Breast epithelium (tissue), 4 donors: ENCODE measurements at regions not wholly inside any gene's neighbourhood (a gene's known extent, or its start where the extent isn't known, plus 50 kb on each side); places are given as distances from the start of the nearest gene placed in this dataset.

Experiments used
- DNase-seq, 2 donors: peaks; one replicate each; pipeline ENCODE4 v3.0.0-alpha.2; 2019; ENCODE audit warnings: low spot score in 2 of 2
- H3K27ac ChIP-seq, 2 donors: fragments of 200-600 bp; sonication (generic) in 1 of 2; one replicate each; pipeline ENCODE4 v1.5.1; 2016 to 2019; ENCODE audit warnings: mild to moderate bottlenecking in 1 of 2
- H3K27me3 ChIP-seq, 2 donors: fragments of 200-600 bp; sonication (generic) in 1 of 2; one replicate each; pipeline versions ENCODE4 v1.5.1 to v1.6.0; 2017 to 2019; ENCODE audit warnings: control low read depth in 1 of 2, mild to moderate bottlenecking in 1 of 2
- H3K36me3 ChIP-seq: fragments of 200-600 bp; one replicate; pipeline ENCODE4 v1.5.1; 2019
- H3K4me1 ChIP-seq, 2 donors: fragments of 200-600 bp; sonication (generic); one replicate each; pipeline ENCODE4 v1.5.1; 2016 to 2019; ENCODE audit warnings: control low read depth in 1 of 2
- H3K4me3 ChIP-seq, 3 donors: fragments of 200-600 bp; sonication (generic); 1 replicate in 2 of 3; 2 replicates in 1 of 3; pipeline ENCODE4 v1.5.1; 2016 to 2019; ENCODE audit warnings: mild to moderate bottlenecking in 3 of 3, moderate library complexity in 2 of 3
- H3K9me3 ChIP-seq, 2 donors: fragments of 200-600 bp; sonication (generic) in 1 of 2; one replicate each; pipeline ENCODE4 v1.5.1; 2016 to 2019; ENCODE audit warnings: control low read depth in 1 of 2
- CTCF ChIP-seq, 3 donors: fragments of 450-650 bp; IDR thresholded peaks; one replicate each; pipeline ENCODE4 v1.5.1; 2016 to 2017; ENCODE audit warnings: antibody characterized with exemption in 3 of 3, mild to moderate bottlenecking in 3 of 3, moderate library complexity in 3 of 3
- POLR2A ChIP-seq: fragments of 450-650 bp; IDR thresholded peaks from one replicate; pipeline ENCODE4 v1.6.1; 2016; ENCODE audit warnings: antibody characterized with exemption, mild to moderate bottlenecking, moderate library complexity
- POLR2AphosphoS5 ChIP-seq, 3 donors: sonication (generic); formaldehyde crosslinking; IDR thresholded peaks; one replicate each; pipeline ENCODE4 v1.6.1; 2017; ENCODE audit warnings: antibody characterized with exemption in 3 of 3
- intact Hi-C: fragments of 100-400 bp; cut with DNase I; formaldehyde crosslinking; loops from one replicate; pipeline ENCODE4 v1.15.1; 2023; ENCODE audit warnings: low total_unique reads

DNA sequence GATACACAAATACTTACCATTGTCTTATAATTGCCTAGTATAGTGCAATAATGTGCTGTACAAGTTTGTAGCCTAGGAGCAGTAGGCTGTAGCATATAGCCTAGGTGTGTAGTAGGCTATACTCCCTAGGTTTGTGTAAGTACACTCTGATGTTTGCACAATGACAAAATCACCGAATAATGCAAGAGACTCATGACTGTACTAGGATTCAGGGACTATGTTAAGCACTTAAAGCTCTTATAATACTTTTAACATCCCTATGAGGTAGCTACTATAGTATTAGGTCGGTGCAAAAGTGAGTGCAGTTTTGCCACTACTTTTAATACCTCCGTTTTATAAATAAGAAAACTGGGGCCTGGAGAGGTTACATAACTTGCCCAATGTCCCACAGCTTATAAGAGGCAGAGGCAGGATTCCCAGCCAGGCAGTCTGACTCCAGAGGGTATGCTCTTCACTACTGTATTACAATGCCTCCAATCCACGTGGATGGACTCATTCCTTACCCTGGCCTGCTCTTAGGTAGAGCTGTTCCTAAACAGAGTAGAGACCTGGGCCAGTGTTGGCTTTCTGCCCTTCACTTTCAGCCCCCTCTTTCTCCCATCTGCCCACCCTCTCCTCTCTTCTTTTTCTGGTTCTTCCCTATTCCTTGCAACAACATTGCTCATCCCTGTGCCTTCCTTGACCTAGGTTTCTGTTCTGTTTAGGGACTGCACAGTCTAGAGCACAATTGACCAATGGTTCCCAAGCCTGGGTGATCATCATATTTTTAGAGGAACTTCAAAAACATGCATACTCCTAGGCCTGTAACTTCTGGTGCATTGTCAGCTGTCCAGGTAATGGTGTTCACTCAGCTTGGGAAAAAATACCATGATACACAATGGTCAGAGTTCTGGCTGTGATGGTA, 114.0 kb downstream of the CARTPT start:
- intact Hi-C loops: no loop called here
- no peak for TF ChIP-seq POLR2A
- TF ChIP-seq CTCF (IDR thresholded peaks at IDR 0.05): no peak
- no peak for TF ChIP-seq POLR2AphosphoS5 (IDR thresholded peaks at IDR 0.05)
- Histone ChIP-seq H3K4me1 (peaks cover 0 to 4% of the 10 kb centered on the region in 2 donors), H3K27me3 (no peaks in the 10 kb centered on the region), H3K27ac (no peak overlapping the region), H3K4me3 (no peak overlapping the region), H3K36me3 (no peaks in the 10 kb centered on the region), H3K9me3 (no peaks in the 10 kb centered on the region)
- DNase-seq: no peak

GRCh38 chr5:71834601-71835000, 115.5 kb downstream of the CARTPT start:
- TF ChIP-seq CTCF (IDR thresholded peaks at IDR 0.05) (no peak), POLR2A (no peak), POLR2AphosphoS5 (IDR thresholded peaks at IDR 0.05) (no peak)
- intact Hi-C loops: no loop called here
- no peak for DNase-seq
- Histone ChIP-seq H3K4me3 (no peak overlapping the region), H3K4me1 (peaks cover 0 to 4% of the 10 kb centered on the region in 2 donors), H3K27ac (no peak overlapping the region), H3K27me3 (no peaks in the 10 kb centered on the region), H3K36me3 (no peaks in the 10 kb centered on the region), H3K9me3 (no peaks in the 10 kb centered on the region)

- no peaks in the 10 kb centered on the region for H3K9me3 ChIP-seq
- no peak overlapping the region for H3K4me3 ChIP-seq
- no peak for DNase-seq
- H3K4me1 ChIP-seq: no peaks in the 10 kb centered on the region
- intact Hi-C loops: no loop called here
- H3K27ac ChIP-seq: no peak overlapping the region
- no peaks in the 10 kb centered on the region for H3K36me3 ChIP-seq
- no peaks in the 10 kb centered on the region for H3K27me3 ChIP-seq
- TF ChIP-seq POLR2AphosphoS5 (IDR thresholded peaks at IDR 0.05): no peak
- no peak for TF ChIP-seq CTCF (IDR thresholded peaks at IDR 0.05)
- TF ChIP-seq POLR2A: no peak
These were observed 117.0 kb downstream of the CARTPT start for GRCh38 chr5:71836084-71836483.

GRCh38 chr5:71836559-71837112, 117.6 kb downstream of the CARTPT start:
- Histone ChIP-seq H3K4me1 (no peaks in the 10 kb centered on the region), H3K27ac (no peak overlapping the region), H3K27me3 (no peaks in the 10 kb centered on the region), H3K9me3 (no peaks in the 10 kb centered on the region), H3K4me3 (no peak overlapping the region), H3K36me3 (no peaks in the 10 kb centered on the region)
- no peak for DNase-seq
- intact Hi-C loops: no loop called here
- TF ChIP-seq POLR2AphosphoS5 (IDR thresholded peaks at IDR 0.05): no peak
- no peak for TF ChIP-seq POLR2A

GRCh38 chr5:71838286-71838685, 119.2 kb downstream of the CARTPT start:
- Histone ChIP-seq H3K27me3 (no peaks in the 10 kb centered on the region), H3K9me3 (no peaks in the 10 kb centered on the region), H3K27ac (no peak overlapping the region), H3K4me3 (no peak overlapping the region), H3K36me3 (no peaks in the 10 kb centered on the region), H3K4me1 (no peaks in the 10 kb centered on the region)
- no peak for DNase-seq
- intact Hi-C loops: no loop called here
- TF ChIP-seq CTCF (IDR thresholded peaks at IDR 0.05): no peak
- TF ChIP-seq POLR2AphosphoS5 (IDR thresholded peaks at IDR 0.05): no peak
- TF ChIP-seq POLR2A: no peak
